GM06990 (cell line): ENCODE measurements at regions not wholly inside any gene's neighbourhood (a gene's known extent, or its start where the extent isn't known, plus 50 kb on each side); places are given as distances from the start of the nearest gene placed in this dataset.

ENCODE experiments used
- DNase-seq: peaks from one replicate; pipeline ENCODE4 v3.0.0-alpha.2; 2011; ENCODE audit not compliant: insufficient read length; ENCODE audit errors: extremely low read depth
- H3K27me3 ChIP-seq: replicated peaks from 2 replicates; pipeline ENCODE4 v1.6.0; 2011; ENCODE audit warnings: low read length; ENCODE audit not compliant: control insufficient read depth, insufficient read depth
- H3K36me3 ChIP-seq: 2 replicates; pipeline ENCODE4 v1.5.1; 2011; ENCODE audit warnings: low read length; ENCODE audit not compliant: control insufficient read depth, insufficient read depth
- H3K4me3 ChIP-seq: replicated peaks from 2 replicates; pipeline ENCODE4 v1.5.1; 2011; ENCODE audit warnings: low read depth, mild to moderate bottlenecking, control low read depth, low read length
- TF ChIP-seq, protein P1 (sequence below): IDR thresholded peaks from 2 replicates; pipeline ENCODE4 v1.5.1; 2011; ENCODE audit warnings: low read length, control low read depth, mild to moderate bottlenecking, inconsistent platforms; ENCODE audit not compliant: insufficient read depth, poor library complexity, severe bottlenecking

DNA sequence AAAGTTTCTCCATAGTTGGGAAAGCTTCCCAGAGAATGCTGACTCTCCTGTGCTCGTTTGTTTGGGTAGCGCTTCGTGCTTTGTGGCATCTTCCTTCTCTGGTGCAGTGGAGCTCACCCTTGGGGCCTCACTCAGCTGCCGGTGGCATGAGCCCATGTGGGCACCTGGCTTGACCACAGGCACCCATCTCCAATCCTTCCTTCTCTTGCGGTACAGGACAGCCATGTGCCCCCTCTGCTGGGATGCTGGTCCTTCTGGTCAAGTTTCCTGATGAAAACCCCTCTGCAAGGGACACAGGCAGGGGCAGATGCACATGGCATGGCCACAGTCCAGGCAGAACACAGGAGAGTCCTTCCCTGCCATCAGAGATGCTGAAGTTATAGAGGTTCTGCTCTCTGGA, 555.9 kb upstream of the HS6ST1 start:
- TF ChIP-seq, protein P1, sequence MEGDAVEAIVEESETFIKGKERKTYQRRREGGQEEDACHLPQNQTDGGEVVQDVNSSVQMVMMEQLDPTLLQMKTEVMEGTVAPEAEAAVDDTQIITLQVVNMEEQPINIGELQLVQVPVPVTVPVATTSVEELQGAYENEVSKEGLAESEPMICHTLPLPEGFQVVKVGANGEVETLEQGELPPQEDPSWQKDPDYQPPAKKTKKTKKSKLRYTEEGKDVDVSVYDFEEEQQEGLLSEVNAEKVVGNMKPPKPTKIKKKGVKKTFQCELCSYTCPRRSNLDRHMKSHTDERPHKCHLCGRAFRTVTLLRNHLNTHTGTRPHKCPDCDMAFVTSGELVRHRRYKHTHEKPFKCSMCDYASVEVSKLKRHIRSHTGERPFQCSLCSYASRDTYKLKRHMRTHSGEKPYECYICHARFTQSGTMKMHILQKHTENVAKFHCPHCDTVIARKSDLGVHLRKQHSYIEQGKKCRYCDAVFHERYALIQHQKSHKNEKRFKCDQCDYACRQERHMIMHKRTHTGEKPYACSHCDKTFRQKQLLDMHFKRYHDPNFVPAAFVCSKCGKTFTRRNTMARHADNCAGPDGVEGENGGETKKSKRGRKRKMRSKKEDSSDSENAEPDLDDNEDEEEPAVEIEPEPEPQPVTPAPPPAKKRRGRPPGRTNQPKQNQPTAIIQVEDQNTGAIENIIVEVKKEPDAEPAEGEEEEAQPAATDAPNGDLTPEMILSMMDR: no peak
- no peak overlapping the region for H3K4me3 ChIP-seq
- H3K36me3 ChIP-seq: no peaks in the 10 kb centered on the region

DNA sequence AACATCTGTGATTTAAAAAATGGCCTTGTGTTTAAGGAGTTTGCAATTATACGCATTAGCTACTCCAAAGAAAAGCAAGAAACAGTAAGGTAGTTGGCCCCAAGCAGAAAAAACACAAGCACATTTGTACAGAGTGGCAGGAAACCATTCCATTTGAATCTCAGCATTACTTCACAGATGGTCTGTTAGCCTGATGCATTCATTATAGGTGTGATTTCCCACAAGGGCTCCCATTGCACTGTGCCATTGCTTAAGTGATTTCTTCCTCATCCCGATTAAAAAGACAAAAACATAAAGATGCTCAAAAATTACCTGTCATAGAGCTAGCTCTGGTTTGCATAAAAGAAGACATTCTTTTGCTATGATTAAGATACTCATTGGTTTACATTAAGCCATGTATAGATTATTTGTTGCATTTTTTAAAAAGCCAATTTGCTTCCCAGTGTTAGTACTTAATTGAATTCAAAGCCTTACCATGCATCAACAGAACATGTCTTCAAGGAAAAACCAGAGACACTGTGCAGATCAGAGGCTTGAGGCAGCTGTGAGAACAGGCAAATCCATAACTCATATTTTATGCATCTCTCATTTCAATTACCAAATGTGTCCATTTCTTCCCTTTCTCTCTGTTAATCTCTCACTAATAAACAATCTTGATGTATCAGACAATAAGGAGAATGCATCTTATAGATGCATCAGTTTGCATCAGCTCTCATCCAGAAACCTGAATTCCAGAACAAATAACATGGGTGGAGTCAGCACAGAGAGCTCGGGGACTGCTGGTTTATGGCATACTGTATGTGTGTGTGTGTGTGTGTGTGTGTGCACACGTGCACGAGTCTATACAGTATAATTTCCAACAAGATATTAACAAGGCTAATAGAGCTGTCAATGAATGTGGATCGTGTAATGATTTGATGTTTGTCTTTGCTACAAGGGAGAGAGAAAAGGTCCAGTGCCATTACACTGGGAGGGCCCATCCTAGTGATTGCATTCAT, 558.6 kb upstream of the HS6ST1 start:
- no peaks in the 10 kb centered on the region for H3K36me3 ChIP-seq
- no peaks in the 10 kb centered on the region for H3K27me3 ChIP-seq
- H3K4me3 ChIP-seq: no peak overlapping the region
- no peak for DNase-seq
- TF ChIP-seq, protein P1: no peak

More for the DNA sequence above, 555.9 kb upstream of the HS6ST1 start:
- H3K27me3 ChIP-seq: no peaks in the 10 kb centered on the region
- DNase-seq: no peak

DNA sequence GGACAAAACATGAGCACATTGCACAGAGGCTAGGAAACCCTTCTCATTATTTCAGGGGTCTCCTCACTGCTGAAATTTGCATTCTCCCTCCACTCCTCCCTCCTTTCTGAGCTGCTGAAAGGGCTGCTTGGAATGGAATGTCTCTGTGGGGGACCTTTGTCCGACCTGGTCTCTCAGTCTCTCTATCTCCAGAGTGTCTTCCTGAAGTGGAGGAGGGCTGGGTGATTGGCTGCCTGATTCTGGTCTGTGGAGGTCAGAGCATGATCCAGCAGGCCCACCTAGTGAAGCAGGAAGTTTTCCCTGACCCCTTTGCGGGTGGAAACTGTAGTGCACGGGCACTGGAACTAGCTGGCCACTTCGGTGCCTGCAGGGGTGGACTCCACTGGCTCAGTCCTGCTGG, 560.5 kb upstream of the HS6ST1 start:
- TF ChIP-seq, protein P1: no peak
- H3K36me3 ChIP-seq: no peaks in the 10 kb centered on the region
- no peak overlapping the region for H3K4me3 ChIP-seq
- H3K27me3 ChIP-seq: no peaks in the 10 kb centered on the region
- DNase-seq: no peak

DNA sequence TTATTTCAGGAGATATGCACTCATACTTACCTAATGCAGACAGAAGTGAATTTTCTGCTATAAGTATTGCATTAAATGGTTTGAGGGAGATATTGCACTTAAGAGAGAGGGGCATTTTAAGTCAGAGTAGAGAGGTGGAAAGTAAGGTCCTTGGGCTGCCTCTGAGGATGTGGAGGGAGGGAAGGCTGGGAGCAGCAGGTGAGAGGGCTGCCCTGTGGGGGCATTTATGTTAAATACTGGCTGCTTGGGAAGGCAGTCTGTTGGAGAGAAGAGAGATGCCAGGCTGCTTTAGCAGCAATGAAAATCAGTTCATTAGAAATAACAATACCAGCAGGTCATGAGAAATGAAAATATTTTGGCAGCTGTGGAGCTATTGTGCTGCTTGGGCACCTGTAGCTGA, 576.2 kb upstream of the HS6ST1 start:
- no peaks in the 10 kb centered on the region for H3K36me3 ChIP-seq
- H3K27me3 ChIP-seq: no peaks in the 10 kb centered on the region; the same call in 1 of the 2 replicates
- H3K4me3 ChIP-seq: no peak overlapping the region
- TF ChIP-seq, protein P1: no peak
- no peak for DNase-seq

DNA sequence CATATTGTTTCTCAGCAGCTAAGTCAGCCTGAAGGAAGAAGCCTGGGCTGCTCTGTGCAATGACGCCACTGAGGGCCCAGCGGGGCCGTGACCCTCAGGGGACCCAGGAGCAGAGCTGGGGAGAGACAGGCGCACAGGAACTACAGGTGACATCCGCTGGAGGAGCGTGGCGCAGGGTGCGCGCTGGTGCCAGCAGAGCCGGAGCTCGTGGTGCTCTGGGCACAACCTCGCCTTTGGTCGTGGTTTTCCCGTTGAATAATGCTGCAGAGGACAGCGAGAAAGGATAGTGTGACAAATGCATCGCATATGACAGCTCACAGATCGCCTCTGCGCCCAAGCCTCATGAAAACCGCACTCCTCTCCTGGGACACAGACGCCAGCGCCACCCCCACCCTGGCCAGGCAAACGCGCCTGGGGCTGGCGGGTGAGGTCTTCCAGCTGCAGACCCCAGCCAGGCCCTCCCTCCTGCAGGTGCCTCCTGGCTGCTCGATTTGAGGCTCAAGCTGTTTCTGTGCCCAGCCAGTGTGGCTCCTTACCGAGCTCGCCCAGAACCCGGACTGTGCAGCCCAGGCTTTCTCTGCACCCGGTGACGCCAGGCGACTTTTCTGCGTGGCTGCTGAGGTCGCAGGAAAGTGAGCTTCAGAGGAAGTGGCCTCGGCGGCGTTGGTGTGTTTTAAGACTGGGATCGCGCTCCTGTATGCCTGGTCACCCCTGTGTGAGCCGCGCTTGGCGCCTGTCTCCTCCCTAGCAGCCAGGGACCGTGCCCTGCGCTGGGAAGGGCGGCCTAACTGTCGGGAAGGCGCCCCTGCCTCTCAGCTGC, 583.1 kb upstream of the HS6ST1 start:
- H3K36me3 ChIP-seq: no peaks in the 10 kb centered on the region
- H3K27me3 ChIP-seq: no peaks in the 10 kb centered on the region; the same call in 1 of the 2 replicates
- peak; percentile 9 for DNase-seq
- H3K4me3 ChIP-seq: peak overlapping the region; percentile 29
- TF ChIP-seq, protein P1: no peak
